ENCODE measurements at regions not wholly inside any gene's neighbourhood (a gene's known extent, or its start where the extent isn't known, plus 50 kb on each side); places are given as distances from the start of the nearest gene placed in this dataset.

GRCh38 chrX:43505769-43506168 lies 150.3 kb upstream of the MAOA start:
- DNase-seq (ENCODE audit: low spot score): no peak

GRCh38 chrX:43508694-43509093 lies 147.4 kb upstream of the MAOA start:
- DNase-seq (ENCODE audit: low spot score): no peak

- no peak for DNase-seq (ENCODE audit: low spot score)
Measured at GRCh38 chrX:43510209-43510608, 145.9 kb upstream of the MAOA start.

- no peak for DNase-seq (ENCODE audit: low spot score)
Measured at GRCh38 chrX:43513085-43513484, 143.0 kb upstream of the MAOA start.

- DNase-seq (ENCODE audit: low spot score): no peak
Measured at GRCh38 chrX:43514820-43515219, 141.3 kb upstream of the MAOA start.

- DNase-seq (ENCODE audit: low spot score): no peak
Measured at GRCh38 chrX:43522582-43522981, 133.5 kb upstream of the MAOA start.

- no peak for DNase-seq (ENCODE audit: low spot score)
Measured at GRCh38 chrX:43525901-43526610, 130.0 kb upstream of the MAOA start.

- DNase-seq (ENCODE audit: low spot score): no peak
Measured at GRCh38 chrX:43526878-43527277, 129.2 kb upstream of the MAOA start.

GRCh38 chrX:43527801-43528200 lies 128.3 kb upstream of the MAOA start:
- DNase-seq (ENCODE audit: low spot score): no peak

GRCh38 chrX:43530837-43531236 lies 125.3 kb upstream of the MAOA start:
- DNase-seq (ENCODE audit: low spot score): no peak

GRCh38 chrX:43540318-43540717 lies 115.8 kb upstream of the MAOA start:
- no peak for DNase-seq (ENCODE audit: low spot score)

GRCh38 chrX:43551590-43551989 lies 104.5 kb upstream of the MAOA start:
- peak; percentile 58 for DNase-seq (ENCODE audit: low spot score)

GRCh38 chrX:43552156-43552555 lies 103.9 kb upstream of the MAOA start:
- DNase-seq (ENCODE audit: low spot score): peak; percentile 18

GRCh38 chrX:43552703-43553102 lies 103.4 kb upstream of the MAOA start:
- no peak for DNase-seq (ENCODE audit: low spot score)

- no peak for DNase-seq (ENCODE audit: low spot score)
Measured at GRCh38 chrX:43553257-43553656, 102.8 kb upstream of the MAOA start.

- no peak for DNase-seq (ENCODE audit: low spot score)
Measured at GRCh38 chrX:43556207-43556606, 99.9 kb upstream of the MAOA start.

GRCh38 chrX:43557792-43558191 lies 98.3 kb upstream of the MAOA start:
- DNase-seq (ENCODE audit: low spot score): peak; percentile 43

- DNase-seq (ENCODE audit: low spot score): peak; percentile 52
Measured at GRCh38 chrX:43559644-43560043, 96.5 kb upstream of the MAOA start.

GRCh38 chrX:43560247-43560946 lies 95.7 kb upstream of the MAOA start:
- no peak for DNase-seq (ENCODE audit: low spot score)

GRCh38 chrX:43562372-43562771 lies 93.7 kb upstream of the MAOA start:
- DNase-seq (ENCODE audit: low spot score): no peak

- no peak for DNase-seq (ENCODE audit: low spot score)
Measured at GRCh38 chrX:43564953-43565352, 91.1 kb upstream of the MAOA start.

GRCh38 chrX:43566170-43566569 lies 89.9 kb upstream of the MAOA start:
- DNase-seq (ENCODE audit: low spot score): no peak

- no peak for DNase-seq (ENCODE audit: low spot score)
Measured at GRCh38 chrX:43573441-43574015, 82.6 kb upstream of the MAOA start.
